ENCODE measurements at regions not wholly inside any gene's neighbourhood (a gene's known extent, or its start where the extent isn't known, plus 50 kb on each side); places are given as distances from the start of the nearest gene placed in this dataset.

- TF ChIP-seq CTCF (conservative IDR thresholded peaks at IDR 0.05; ENCODE audit: low read length) (no peak), EZH2phosphoT487 (IDR thresholded peaks at IDR 0.05; ENCODE audit: borderline replicate concordance, low read depth, low read length) (no peak)
Measured at GRCh38 chr4:34732176-34732950, 1512.0 kb downstream of the ARAP2 start.
